Kidney (tissue), 13 donors: ENCODE measurements at regions not wholly inside any gene's neighbourhood (a gene's known extent, or its start where the extent isn't known, plus 50 kb on each side); places are given as distances from the start of the nearest gene placed in this dataset.
"Not testable (repeated sequence)": the region's sequence is repeated elsewhere in the genome, so short reads cannot be mapped to it uniquely, and the experiment has no call there.

Experiments used
- DNase-seq, 5 donors: peaks; one replicate each; pipeline ENCODE4 v3.0.0-alpha.2; 2013 to 2020
- FAIRE-seq: peaks from 2 replicates; lab custom pipeline; 2012; peaks lifted over from hg19 to GRCh38; lab: Jason Lieb, UNC
- H3K27ac ChIP-seq, 2 donors: one replicate each; pipeline ENCODE4 v1.7.0; 2013; ENCODE audit warnings: low read depth in 2 of 2, low read length in 2 of 2, inconsistent platforms in 1 of 2
- H3K27me3 ChIP-seq: one replicate; pipeline ENCODE4 v1.7.1; 2013; ENCODE audit warnings: low read length, inconsistent platforms; ENCODE audit not compliant: control insufficient read depth, insufficient read depth
- H3K36me3 ChIP-seq, 3 donors: one replicate each; pipeline versions ENCODE4 v1.7.0 to v1.7.1; 2013; ENCODE audit warnings: low read length in 3 of 3, control low read depth in 1 of 3, inconsistent platforms in 1 of 3; ENCODE audit not compliant: insufficient read depth in 3 of 3, control insufficient read depth in 2 of 3
- H3K4me1 ChIP-seq, 3 donors: one replicate each; pipeline versions ENCODE4 v1.7.0 to v1.7.1; 2013; ENCODE audit warnings: low read length in 3 of 3, inconsistent platforms in 1 of 3, low read depth in 1 of 3; ENCODE audit not compliant: control insufficient read depth in 2 of 3, insufficient read depth in 2 of 3
- H3K4me3 ChIP-seq, 3 donors: one replicate each; pipeline versions ENCODE4 v1.7.0 to v1.8.1; 2013; ENCODE audit warnings: low read length in 3 of 3, control low read depth in 1 of 3, inconsistent platforms in 1 of 3
- H3K9ac ChIP-seq, 3 donors: one replicate each; pipeline versions ENCODE4 v1.7.0 to v1.7.1; 2013; ENCODE audit warnings: low read length in 3 of 3, control low read depth in 1 of 3, inconsistent platforms in 1 of 3
- H3K9me3 ChIP-seq, 3 donors: one replicate each; pipeline versions ENCODE4 v1.7.0 to v1.7.1; 2013; ENCODE audit warnings: low read length in 3 of 3, control low read depth in 1 of 3, inconsistent platforms in 1 of 3; ENCODE audit not compliant: control insufficient read depth in 2 of 3, insufficient read depth in 1 of 3
- CTCF ChIP-seq: IDR thresholded peaks from 3 replicates; pipeline ENCODE4 v1.5.1; 2012; ENCODE audit warnings: mild to moderate bottlenecking, moderate library complexity, borderline replicate concordance; ENCODE audit not compliant: insufficient read depth; ENCODE audit errors: extremely low read depth
- intact Hi-C: fragments of 100-400 bp; cut with DNase I; formaldehyde crosslinking; loops from one replicate; pipeline ENCODE4 v1.11.1; 2022
- donor health status: control.
- donor health status: control.
- donor health status: control.
- donor health status: control.
- donor health status: control.
- donor health status: DM: yes; HTN: yes; CAD: no.
- donor health status: Normal renal cell carcinoma (clear cell type).

GRCh38 chr21:17679002-17679600 lies 66.4 kb upstream of the BTG3 start:
- FAIRE-seq (peak; percentile 98), DNase-seq (peak in 2 of 5 donors; percentile 69 to 77)
- H3K27ac ChIP-seq = no peak overlapping the region
- TF ChIP-seq CTCF = peak; percentile 89
- no peaks in the 10 kb centered on the region for H3K9me3 ChIP-seq
- no peaks in the 10 kb centered on the region for H3K36me3 ChIP-seq
- no peaks in the 10 kb centered on the region for H3K4me1 ChIP-seq
- H3K4me3 ChIP-seq = no peak overlapping the region
- no peak overlapping the region for H3K9ac ChIP-seq
- intact Hi-C loops = no loop called here
- no peaks in the 10 kb centered on the region for H3K27me3 ChIP-seq

- H3K27ac ChIP-seq, H3K27me3 ChIP-seq, H3K4me1 ChIP-seq, H3K4me3 ChIP-seq, FAIRE-seq, H3K9ac ChIP-seq, H3K9me3 ChIP-seq, intact Hi-C loops, H3K36me3 ChIP-seq: not testable (repeated sequence)
- DNase-seq = peak in 4 of 5 donors; percentile 48 to 63 (median 58)
Measured at GRCh38 chr21:17676930-17677329, 64.2 kb upstream of the BTG3 start.

- Histone ChIP-seq H3K4me1 (no peaks in the 10 kb centered on the region), H3K9me3 (no peaks in the 10 kb centered on the region), H3K9ac (no peak overlapping the region), H3K27ac (no peak overlapping the region), H3K36me3 (no peaks in the 10 kb centered on the region), H3K4me3 (no peak overlapping the region), H3K27me3 (no peaks in the 10 kb centered on the region)
- FAIRE-seq (no peak), DNase-seq (no peak)
- intact Hi-C loops = no loop called here
- no peak for TF ChIP-seq CTCF
Measured at GRCh38 chr21:17674106-17674505, 61.4 kb upstream of the BTG3 start.

- Histone ChIP-seq H3K27ac (no peak overlapping the region), H3K9me3 (no peaks in the 10 kb centered on the region), H3K4me1 (no peaks in the 10 kb centered on the region), H3K27me3 (no peaks in the 10 kb centered on the region), H3K4me3 (no peak overlapping the region), H3K9ac (no peak overlapping the region), H3K36me3 (no peaks in the 10 kb centered on the region)
- FAIRE-seq (no peak), DNase-seq (peak in 1 of 5 donors; percentile 12)
- intact Hi-C loops = no loop called here
- TF ChIP-seq CTCF = no peak
Measured at GRCh38 chr21:17673261-17674020, 60.7 kb upstream of the BTG3 start.
